IMR-90 (cell line): ENCODE measurements at regions not wholly inside any gene's neighbourhood (a gene's known extent, or its start where the extent isn't known, plus 50 kb on each side); places are given as distances from the start of the nearest gene placed in this dataset.

Experiments used
- ATAC-seq: fragments of 200-7000 bp; cut with Tn5 transposase; 2 replicates; pipeline ENCODE4 v1.9.1; 2020; ENCODE audit warnings: low read depth, mild to moderate bottlenecking, moderate library complexity
- BruUV-seq: library from RNA; stranded (reverse); fragments of 400-500 nt; replicated peaks from 2 replicates; lab custom pipeline; 2021; lab: Mats Ljungman, UMichigan
- CTCF ChIA-PET: fragments of 300-600 bp; formaldehyde crosslinking; extraction: SDS; loops from one replicate; lab custom pipeline; 2021; ENCODE audit warnings: antibody characterized with exemption; lab: Yijun Ruan, JAX
- POLR2A ChIA-PET: fragments of 300-600 bp; sonication (Branson Sonifier 250); formaldehyde crosslinking; loops from one replicate; lab custom pipeline; 2022; ENCODE audit warnings: antibody characterized with exemption; ENCODE audit not compliant: unreplicated experiment; lab: Charles Lee
- DNase-seq: peaks from one replicate; pipeline ENCODE4 v3.0.0; 2013
- H2AFZ ChIP-seq: replicated peaks from 2 replicates; pipeline ENCODE3; 2013; ENCODE audit warnings: low read length, mild to moderate bottlenecking; ENCODE audit not compliant: poor library complexity
- H2AK5ac ChIP-seq: 2 replicates; pipeline ENCODE4 v1.6.1; 2013; ENCODE audit warnings: low read depth, low read length, inconsistent platforms
- H2AK9ac ChIP-seq: replicated peaks from 2 replicates; pipeline ENCODE3; 2013; ENCODE audit warnings: mild to moderate bottlenecking, low read depth, low read length, moderate library complexity; ENCODE audit not compliant: poor library complexity
- H2BK120ac ChIP-seq: 2 replicates; pipeline ENCODE4 v1.6.1; 2013; ENCODE audit warnings: low read depth, low read length, inconsistent platforms
- H2BK15ac ChIP-seq: 3 replicates; pipeline ENCODE4 v1.6.1; 2013; ENCODE audit warnings: low read depth, low read length, inconsistent platforms
- H2BK20ac ChIP-seq: 2 replicates; pipeline ENCODE4 v1.6.1; 2013; ENCODE audit warnings: low read depth, mild to moderate bottlenecking, inconsistent platforms, low read length, moderate library complexity
- H2BK5ac ChIP-seq: 2 replicates; pipeline ENCODE4 v1.6.1; 2013; ENCODE audit warnings: mild to moderate bottlenecking, low read depth, low read length, inconsistent platforms; ENCODE audit not compliant: poor library complexity, severe bottlenecking
- H3K14ac ChIP-seq: replicated peaks from 2 replicates; pipeline ENCODE4 v1.6.1; 2013; ENCODE audit warnings: low read depth, low read length, inconsistent platforms
- H3K18ac ChIP-seq: 2 replicates; pipeline ENCODE4 v1.6.1; 2013; ENCODE audit warnings: low read depth, low read length, control low read depth
- H3K23ac ChIP-seq: 2 replicates; pipeline ENCODE4 v1.6.1; 2013; ENCODE audit warnings: low read depth, low read length, inconsistent platforms
- H3K27ac ChIP-seq: 2 replicates; pipeline ENCODE4 v1.5.1; 2013; ENCODE audit warnings: mild to moderate bottlenecking, control low read depth, low read length; ENCODE audit not compliant: insufficient read depth
- H3K27me3 ChIP-seq: 2 replicates; pipeline ENCODE4 v1.6.1; 2013; ENCODE audit warnings: low read length; ENCODE audit not compliant: control insufficient read depth, insufficient read depth
- H3K36me3 ChIP-seq: 2 replicates; pipeline ENCODE4 v1.6.1; 2013; ENCODE audit warnings: low read length, mixed read lengths; ENCODE audit not compliant: control insufficient read depth, insufficient read depth
- H3K4ac ChIP-seq: 2 replicates; pipeline ENCODE4 v1.6.1; 2013; ENCODE audit warnings: low read depth, low read length, inconsistent platforms
- H3K4me1 ChIP-seq: 2 replicates; pipeline ENCODE4 v1.6.1; 2013; ENCODE audit warnings: low read length, mixed read lengths; ENCODE audit not compliant: control insufficient read depth, insufficient read depth
- H3K4me2 ChIP-seq: 2 replicates; pipeline ENCODE4 v1.6.1; 2013; ENCODE audit warnings: low read depth, mild to moderate bottlenecking, control low read depth, low read length, moderate library complexity
- H3K4me3 ChIP-seq: 2 replicates; pipeline ENCODE4 v1.5.1; 2013; ENCODE audit warnings: low read depth, mild to moderate bottlenecking, control low read depth, low read length, moderate library complexity; ENCODE audit not compliant: insufficient read depth
- H3K56ac ChIP-seq: 2 replicates; pipeline ENCODE4 v1.6.1; 2013; ENCODE audit warnings: low read length, inconsistent platforms; ENCODE audit not compliant: insufficient read depth; ENCODE audit errors: extremely low read depth
- H3K79me1 ChIP-seq, 2 experiments: 2 replicates each; pipeline ENCODE4 v1.6.1; 2013; ENCODE audit warnings: low read length in 2 of 2, inconsistent platforms in 1 of 2, low read depth in 1 of 2
- H3K9ac ChIP-seq: 2 replicates; pipeline ENCODE4 v1.6.1; 2013; ENCODE audit warnings: low read depth, low read length, control low read depth
- H3K9me1 ChIP-seq: 2 replicates; pipeline ENCODE4 v1.6.1; 2013; ENCODE audit warnings: low read length, inconsistent platforms; ENCODE audit not compliant: insufficient read depth
- H3K9me3 ChIP-seq: 2 replicates; pipeline ENCODE4 v1.6.1; 2013; ENCODE audit warnings: low read length; ENCODE audit not compliant: control insufficient read depth, insufficient read depth
- H4K20me1 ChIP-seq: 2 replicates; pipeline ENCODE4 v1.6.1; 2013; ENCODE audit warnings: low read length, inconsistent platforms; ENCODE audit not compliant: insufficient read depth
- H4K5ac ChIP-seq: 2 replicates; pipeline ENCODE4 v1.6.1; 2013; ENCODE audit warnings: mild to moderate bottlenecking, low read depth, low read length, control low read depth
- H4K8ac ChIP-seq, 2 experiments: 2 replicates each; pipeline ENCODE4 v1.6.1; 2013; ENCODE audit warnings: low read depth in 2 of 2, low read length in 2 of 2, control low read depth in 1 of 2, inconsistent platforms in 1 of 2
- H4K91ac ChIP-seq: 2 replicates; pipeline ENCODE4 v1.6.1; 2013; ENCODE audit warnings: low read depth, low read length, inconsistent platforms; ENCODE audit not compliant: insufficient read depth
- CHD1 ChIP-seq: IDR thresholded peaks from 2 replicates; pipeline ENCODE4 v1.6.1; 2012; ENCODE audit warnings: low read depth, low read length, improper control_type of control experiment
- POLR2A ChIP-seq: IDR thresholded peaks from 2 replicates; pipeline ENCODE4 v1.6.1; 2012; ENCODE audit warnings: mild to moderate bottlenecking, low read depth, low read length
- RCOR1 ChIP-seq: IDR thresholded peaks from 2 replicates; pipeline ENCODE4 v1.6.1; 2012; ENCODE audit warnings: mild to moderate bottlenecking, low read length, improper control_type of control experiment; ENCODE audit not compliant: insufficient replicate concordance
- SMC3 ChIP-seq: fragments of 150-350 bp; IDR thresholded peaks from 2 replicates; pipeline ENCODE4 v1.6.1; 2016; ENCODE audit warnings: low read depth, mild to moderate bottlenecking, antibody characterized with exemption, low read length, moderate library complexity
- WGBS, 2 experiments: methylation state at CpG; one replicate each; pipeline versions ENCODE4 v1.1.5 to v1.1.7; 2013; ENCODE audit warnings: missing lambda C conversion rate in 2 of 2; ENCODE audit not compliant: insufficient read length in 1 of 2; ENCODE audit errors: extremely low coverage in 2 of 2; 5-methylcytosine and 5-hydroxymethylcytosine counted together
- dilution Hi-C: fragments of 300-500 bp; cut with HindIII; formaldehyde crosslinking; loops from one replicate; pipeline ENCODE4 v1.14.3; 2018; ENCODE audit warnings: low sequenced_read_pairs; ENCODE audit not compliant: unreplicated experiment
- in situ Hi-C: fragments of 300-500 bp; cut with MboI; formaldehyde crosslinking; loops from 3 replicates; pipeline ENCODE4 v1.14.3; 2019; ENCODE audit warnings: low sequenced_read_pairs, inconsistent platforms, mixed read lengths
- intact Hi-C: fragments of 100-400 bp; cut with micrococcal nuclease; formaldehyde crosslinking; loops from 2 replicates; pipeline ENCODE4 v1.10.0; 2022
- TF ChIP-seq, protein P1 (sequence below): fragments of 150-350 bp; IDR thresholded peaks from 2 replicates; pipeline ENCODE4 v1.6.1; 2017; ENCODE audit warnings: mild to moderate bottlenecking, antibody characterized with exemption, low read length, low read depth

DNA sequence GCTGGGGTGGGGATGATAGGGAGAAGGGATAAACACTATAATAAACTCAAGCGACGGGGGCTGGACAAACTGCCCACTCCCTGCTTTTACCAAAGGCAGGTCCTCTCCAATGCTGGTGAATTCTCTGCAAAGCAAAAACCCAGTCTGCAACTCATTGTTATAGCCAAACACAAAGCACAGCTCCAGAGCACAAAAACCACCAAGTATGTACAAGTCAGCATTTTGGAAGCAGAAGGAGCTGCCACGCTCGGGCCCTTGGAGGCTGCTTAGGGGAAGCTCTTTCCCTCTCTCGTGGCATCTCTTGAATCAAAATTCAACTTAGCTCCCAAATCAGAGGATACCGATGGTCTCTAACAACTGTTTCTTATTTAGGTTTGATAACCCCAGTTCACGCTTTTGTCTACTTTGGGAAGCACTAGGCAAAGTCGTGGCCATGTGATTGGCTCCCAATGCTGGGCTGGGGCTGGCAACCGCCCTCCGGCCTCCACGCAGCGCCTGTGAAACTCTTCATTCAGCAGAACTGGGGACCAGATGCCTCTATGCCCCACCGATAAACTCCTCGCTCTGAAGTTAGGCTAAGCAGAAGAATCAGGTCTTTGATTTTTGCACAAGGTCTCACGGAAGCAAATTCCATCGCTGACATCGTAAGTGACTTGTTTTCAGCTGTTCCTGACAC is 158.5 kb upstream of the FOXN3 start:
- Histone ChIP-seq H2BK20ac (no peak overlapping the region), H2AK5ac (no peak overlapping the region), H2AK9ac (no peak overlapping the region), H2AFZ (no peak overlapping the region), H3K79me1 (peaks cover 42 to 43% of the 10 kb centered on the region in 2 experiments), H3K18ac (no peak overlapping the region), H4K91ac (no peak overlapping the region; the same call in 1 of the 2 replicates), H3K9ac (no peak overlapping the region), H4K8ac (no peak overlapping the region), H4K20me1 (no peaks in the 10 kb centered on the region), H3K23ac (no peak overlapping the region; the same call in 1 of the 2 replicates), H3K4me1 (peaks cover 9% of the 10 kb centered on the region), H3K4me3 (no peak overlapping the region), H3K14ac (no peak overlapping the region), H3K27ac (no peak overlapping the region), H3K4ac (no peak overlapping the region), H3K9me1 (peaks cover 6% of the 10 kb centered on the region; the same call in 1 of the 2 replicates), H2BK15ac (no peak overlapping the region), H3K56ac (no peak overlapping the region; the same call in 1 of the 2 replicates), H3K36me3 (peaks cover 7% of the 10 kb centered on the region; the same call in 1 of the 2 replicates), H3K27me3 (no peaks in the 10 kb centered on the region), H3K9me3 (no peaks in the 10 kb centered on the region), H2BK120ac (no peak overlapping the region), H3K4me2 (no peak overlapping the region), H2BK5ac (no peak overlapping the region), H4K5ac (no peak overlapping the region)
- 74% methylated on average over 11 of the region's 17 CpGs; no CpG with 5 or more reads in 1 of the 2 experiments for WGBS, 2 experiments
- no peak for DNase-seq
- TF ChIP-seq POLR2A, result no peak
- TF ChIP-seq CHD1, result no peak
- TF ChIP-seq SMC3, result no peak
- TF ChIP-seq, protein P1, sequence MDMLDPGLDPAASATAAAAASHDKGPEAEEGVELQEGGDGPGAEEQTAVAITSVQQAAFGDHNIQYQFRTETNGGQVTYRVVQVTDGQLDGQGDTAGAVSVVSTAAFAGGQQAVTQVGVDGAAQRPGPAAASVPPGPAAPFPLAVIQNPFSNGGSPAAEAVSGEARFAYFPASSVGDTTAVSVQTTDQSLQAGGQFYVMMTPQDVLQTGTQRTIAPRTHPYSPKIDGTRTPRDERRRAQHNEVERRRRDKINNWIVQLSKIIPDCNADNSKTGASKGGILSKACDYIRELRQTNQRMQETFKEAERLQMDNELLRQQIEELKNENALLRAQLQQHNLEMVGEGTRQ, result no peak
- no peak for TF ChIP-seq RCOR1
- no peak for ATAC-seq
- CTCF ChIA-PET, result no interaction called here
- intact Hi-C loops (no loop called here), in situ Hi-C loops (no loop called here), dilution Hi-C loops (no loop called here)
- no TSS peak for BruUV-seq
- POLR2A ChIA-PET, result no interaction called here
